ENCODE measurements at regions not wholly inside any gene's neighbourhood (a gene's known extent, or its start where the extent isn't known, plus 50 kb on each side); places are given as distances from the start of the nearest gene placed in this dataset.
A peak's percentile ranks its signal among the peaks of the same experiment; 100 is the strongest.

- H2AFZ ChIP-seq (ENCODE audit: low read length, unreplicated experiment): peak overlapping the region; percentile 20
- H3K4me1 ChIP-seq (ENCODE audit: control insufficient read depth, insufficient read depth, low read length, unreplicated experiment): peaks cover 15% of the 10 kb centered on the region
- H3K27me3 ChIP-seq (ENCODE audit: insufficient read depth, low read length): no peaks in the 10 kb centered on the region
Measured at GRCh38 chr1:72649991-72650390, 367.7 kb upstream of the NEGR1 start.

GRCh38 chr1:72649211-72649888 lies 367.0 kb upstream of the NEGR1 start:
- no peaks in the 10 kb centered on the region for H3K79me2 ChIP-seq (ENCODE audit: control insufficient read depth, insufficient read depth, low read length, unreplicated experiment)
- H3K27me3 ChIP-seq (ENCODE audit: insufficient read depth, low read length): no peaks in the 10 kb centered on the region
- no peaks in the 10 kb centered on the region for H3K36me3 ChIP-seq (ENCODE audit: insufficient read depth, low read length)
- peaks cover 15% of the 10 kb centered on the region for H3K4me1 ChIP-seq (ENCODE audit: control insufficient read depth, insufficient read depth, low read length, unreplicated experiment)
- no peak overlapping the region for H2AFZ ChIP-seq (ENCODE audit: low read length, unreplicated experiment)
- no peak overlapping the region for H3K4me3 ChIP-seq (ENCODE audit: low read depth, low read length)
- no peak overlapping the region for H3K27ac ChIP-seq (ENCODE audit: low read depth, low read length)

More at GRCh38 chr1:72649991-72650390, 367.7 kb upstream of the NEGR1 start:
- H3K4me3 ChIP-seq (ENCODE audit: low read depth, low read length): no peak overlapping the region
- no peaks in the 10 kb centered on the region for H3K36me3 ChIP-seq (ENCODE audit: insufficient read depth, low read length)
- no peak overlapping the region for H3K27ac ChIP-seq (ENCODE audit: low read depth, low read length)
- H3K79me2 ChIP-seq (ENCODE audit: control insufficient read depth, insufficient read depth, low read length, unreplicated experiment): no peaks in the 10 kb centered on the region

GRCh38 chr1:72648465-72648864 lies 366.1 kb upstream of the NEGR1 start:
- H3K36me3 ChIP-seq (ENCODE audit: insufficient read depth, low read length): no peaks in the 10 kb centered on the region
- H2AFZ ChIP-seq (ENCODE audit: low read length, unreplicated experiment): no peak overlapping the region
- peaks cover 15% of the 10 kb centered on the region for H3K4me1 ChIP-seq (ENCODE audit: control insufficient read depth, insufficient read depth, low read length, unreplicated experiment)
- no peaks in the 10 kb centered on the region for H3K79me2 ChIP-seq (ENCODE audit: control insufficient read depth, insufficient read depth, low read length, unreplicated experiment)
- no peak overlapping the region for H3K27ac ChIP-seq (ENCODE audit: low read depth, low read length)
- H3K4me3 ChIP-seq (ENCODE audit: low read depth, low read length): no peak overlapping the region
- no peaks in the 10 kb centered on the region for H3K27me3 ChIP-seq (ENCODE audit: insufficient read depth, low read length)

- Histone ChIP-seq H3K4me3 (ENCODE audit: low read depth, low read length) (no peak overlapping the region), H3K4me1 (ENCODE audit: control insufficient read depth, insufficient read depth, low read length, unreplicated experiment) (no peaks in the 10 kb centered on the region), H2AFZ (ENCODE audit: low read length, unreplicated experiment) (no peak overlapping the region), H3K27me3 (ENCODE audit: insufficient read depth, low read length) (no peaks in the 10 kb centered on the region), H3K27ac (ENCODE audit: low read depth, low read length) (no peak overlapping the region), H3K79me2 (ENCODE audit: control insufficient read depth, insufficient read depth, low read length, unreplicated experiment) (no peaks in the 10 kb centered on the region), H3K36me3 (ENCODE audit: insufficient read depth, low read length) (no peaks in the 10 kb centered on the region)
Measured at GRCh38 chr1:72643142-72643541, 360.8 kb upstream of the NEGR1 start.

GRCh38 chr1:72637593-72637992 lies 355.3 kb upstream of the NEGR1 start:
- H3K27me3 ChIP-seq (ENCODE audit: insufficient read depth, low read length): no peaks in the 10 kb centered on the region
- H3K4me3 ChIP-seq (ENCODE audit: low read depth, low read length): no peak overlapping the region
- H3K36me3 ChIP-seq (ENCODE audit: insufficient read depth, low read length): no peaks in the 10 kb centered on the region

GRCh38 chr1:72636631-72637030 lies 354.3 kb upstream of the NEGR1 start:
- H2AFZ ChIP-seq (ENCODE audit: low read length, unreplicated experiment): no peak overlapping the region
- H3K27ac ChIP-seq (ENCODE audit: low read depth, low read length): no peak overlapping the region
- peaks cover 26% of the 10 kb centered on the region for H3K4me1 ChIP-seq (ENCODE audit: control insufficient read depth, insufficient read depth, low read length, unreplicated experiment)
- no peaks in the 10 kb centered on the region for H3K79me2 ChIP-seq (ENCODE audit: control insufficient read depth, insufficient read depth, low read length, unreplicated experiment)
- H3K27me3 ChIP-seq (ENCODE audit: insufficient read depth, low read length): no peaks in the 10 kb centered on the region
- H3K36me3 ChIP-seq (ENCODE audit: insufficient read depth, low read length): no peaks in the 10 kb centered on the region
- H3K4me3 ChIP-seq (ENCODE audit: low read depth, low read length): no peak overlapping the region

More at GRCh38 chr1:72637593-72637992, 355.3 kb upstream of the NEGR1 start:
- Histone ChIP-seq H3K4me1 (ENCODE audit: control insufficient read depth, insufficient read depth, low read length, unreplicated experiment) (peaks cover 26% of the 10 kb centered on the region), H3K79me2 (ENCODE audit: control insufficient read depth, insufficient read depth, low read length, unreplicated experiment) (no peaks in the 10 kb centered on the region), H2AFZ (ENCODE audit: low read length, unreplicated experiment) (no peak overlapping the region), H3K27ac (ENCODE audit: low read depth, low read length) (no peak overlapping the region)

DNA sequence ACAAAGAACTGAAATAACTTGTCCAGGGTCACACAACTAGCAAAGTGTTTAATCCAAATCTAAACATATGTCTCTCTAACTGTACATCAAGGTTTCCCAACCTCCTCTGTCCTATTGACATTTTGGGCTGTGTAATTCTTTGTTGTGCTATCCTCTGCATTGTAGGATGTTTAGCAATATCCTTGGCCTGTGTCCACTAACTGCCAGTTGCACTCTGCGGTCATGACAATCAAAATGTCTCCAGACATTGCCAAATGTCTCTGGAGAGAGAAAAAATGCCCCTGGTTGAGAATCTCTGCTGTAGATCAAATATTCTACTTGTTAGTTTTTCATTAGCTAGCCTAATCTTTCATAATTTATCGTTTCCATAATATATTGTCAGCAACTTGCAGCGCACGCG lies 353.4 kb upstream of the NEGR1 start:
- no peak overlapping the region for H3K4me3 ChIP-seq (ENCODE audit: low read depth, low read length)
- no peak overlapping the region for H3K27ac ChIP-seq (ENCODE audit: low read depth, low read length)
- H2AFZ ChIP-seq (ENCODE audit: low read length, unreplicated experiment): no peak overlapping the region
- H3K27me3 ChIP-seq (ENCODE audit: insufficient read depth, low read length): no peaks in the 10 kb centered on the region
- no peaks in the 10 kb centered on the region for H3K79me2 ChIP-seq (ENCODE audit: control insufficient read depth, insufficient read depth, low read length, unreplicated experiment)
- H3K36me3 ChIP-seq (ENCODE audit: insufficient read depth, low read length): no peaks in the 10 kb centered on the region
- H3K4me1 ChIP-seq (ENCODE audit: control insufficient read depth, insufficient read depth, low read length, unreplicated experiment): peaks cover 26% of the 10 kb centered on the region

DNA sequence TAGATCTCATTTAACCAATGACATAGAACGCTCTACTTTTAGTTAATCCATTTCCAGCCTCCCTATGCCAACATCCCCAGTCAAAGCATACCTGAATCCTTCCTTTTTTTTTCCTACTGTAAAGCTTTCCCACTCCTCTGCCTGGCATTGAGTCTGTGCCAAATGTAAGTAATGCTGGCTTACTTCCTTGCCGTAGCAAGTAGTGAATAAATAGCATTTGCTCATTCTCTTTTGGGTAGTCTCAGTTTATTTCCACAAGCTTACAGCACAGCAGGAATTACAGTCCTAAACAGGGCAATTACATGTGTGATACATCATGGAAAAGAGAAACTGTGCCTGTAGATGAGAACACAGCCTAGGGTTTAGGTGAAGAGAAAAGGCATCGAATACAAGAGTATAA lies 352.6 kb upstream of the NEGR1 start:
- Histone ChIP-seq H2AFZ (ENCODE audit: low read length, unreplicated experiment) (no peak overlapping the region), H3K36me3 (ENCODE audit: insufficient read depth, low read length) (no peaks in the 10 kb centered on the region), H3K27ac (ENCODE audit: low read depth, low read length) (no peak overlapping the region), H3K4me1 (ENCODE audit: control insufficient read depth, insufficient read depth, low read length, unreplicated experiment) (peaks cover 26% of the 10 kb centered on the region), H3K27me3 (ENCODE audit: insufficient read depth, low read length) (no peaks in the 10 kb centered on the region), H3K79me2 (ENCODE audit: control insufficient read depth, insufficient read depth, low read length, unreplicated experiment) (no peaks in the 10 kb centered on the region), H3K4me3 (ENCODE audit: low read depth, low read length) (no peak overlapping the region)

DNA sequence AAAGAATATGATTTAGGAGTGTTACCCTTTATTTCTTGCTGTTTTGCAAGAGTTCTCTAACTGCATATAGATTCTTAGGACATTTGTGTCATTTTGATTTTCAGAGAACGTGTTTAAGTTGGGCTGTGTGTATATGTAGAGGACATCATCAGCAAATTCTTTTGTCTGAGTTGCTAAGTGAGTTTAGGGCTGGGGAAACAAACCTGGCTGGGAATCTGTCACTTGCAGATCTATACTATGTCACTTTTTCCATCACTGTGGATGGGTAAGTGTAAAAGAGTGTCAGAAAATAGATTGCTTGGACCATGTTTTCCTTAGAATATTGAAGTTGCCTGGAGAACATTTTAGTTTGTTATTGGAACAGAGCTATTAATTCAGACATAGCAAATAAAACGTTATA lies 349.1 kb upstream of the NEGR1 start:
- no peak overlapping the region for H3K4me3 ChIP-seq (ENCODE audit: low read depth, low read length)
- no peaks in the 10 kb centered on the region for H3K27me3 ChIP-seq (ENCODE audit: insufficient read depth, low read length)
- H3K36me3 ChIP-seq (ENCODE audit: insufficient read depth, low read length): no peaks in the 10 kb centered on the region
- no peaks in the 10 kb centered on the region for H3K79me2 ChIP-seq (ENCODE audit: control insufficient read depth, insufficient read depth, low read length, unreplicated experiment)
- H3K27ac ChIP-seq (ENCODE audit: low read depth, low read length): no peak overlapping the region
- H3K4me1 ChIP-seq (ENCODE audit: control insufficient read depth, insufficient read depth, low read length, unreplicated experiment): peaks cover 20% of the 10 kb centered on the region
- no peak overlapping the region for H2AFZ ChIP-seq (ENCODE audit: low read length, unreplicated experiment)

DNA sequence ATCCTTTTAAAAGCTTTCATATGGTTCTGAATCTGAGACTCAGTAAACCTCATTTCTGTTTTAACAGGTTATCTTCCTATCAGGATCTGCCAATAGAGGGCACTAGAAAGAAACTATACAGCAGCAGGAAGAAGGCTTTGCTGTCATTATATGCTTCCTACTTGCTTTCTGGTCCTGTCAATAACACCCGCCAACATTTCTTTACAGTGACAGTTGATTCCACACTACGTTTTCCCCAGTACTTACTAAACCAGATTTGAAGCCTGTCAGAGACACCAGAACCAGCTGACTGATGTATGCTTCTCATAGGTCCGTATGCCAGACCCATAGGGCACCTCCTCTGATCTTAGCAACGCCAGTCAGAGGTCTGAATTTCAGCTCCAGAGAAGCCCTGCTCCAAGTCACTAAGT lies 341.0 kb upstream of the NEGR1 start:
- Histone ChIP-seq H3K27ac (ENCODE audit: low read depth, low read length) (no peak overlapping the region), H3K4me3 (ENCODE audit: low read depth, low read length) (peak overlapping the region; percentile 70), H3K4me1 (ENCODE audit: control insufficient read depth, insufficient read depth, low read length, unreplicated experiment) (peaks cover 9% of the 10 kb centered on the region), H3K36me3 (ENCODE audit: insufficient read depth, low read length) (no peaks in the 10 kb centered on the region), H2AFZ (ENCODE audit: low read length, unreplicated experiment) (peak overlapping the region; percentile 99), H3K79me2 (ENCODE audit: control insufficient read depth, insufficient read depth, low read length, unreplicated experiment) (no peaks in the 10 kb centered on the region), H3K27me3 (ENCODE audit: insufficient read depth, low read length) (no peaks in the 10 kb centered on the region)

DNA sequence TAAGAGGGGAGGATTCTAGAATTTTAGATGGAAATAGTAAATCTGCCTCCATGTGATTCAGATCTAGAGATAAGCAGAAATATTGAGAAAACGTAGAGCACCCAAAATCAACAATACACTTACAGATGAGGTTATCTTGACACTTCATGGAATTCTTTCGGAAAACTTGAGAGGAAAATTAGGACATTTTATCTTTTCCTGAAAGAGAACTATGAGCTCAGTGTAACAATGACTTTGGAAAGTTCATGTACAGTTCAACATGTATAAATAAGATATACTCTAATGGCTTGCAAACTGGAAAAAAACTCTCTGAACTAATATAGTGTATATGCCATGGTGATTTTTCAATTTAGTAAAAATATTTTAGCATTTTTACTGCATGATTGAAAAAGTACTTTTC lies 338.1 kb upstream of the NEGR1 start:
- H3K4me3 ChIP-seq (ENCODE audit: low read depth, low read length): no peak overlapping the region
- no peaks in the 10 kb centered on the region for H3K36me3 ChIP-seq (ENCODE audit: insufficient read depth, low read length)
- H3K79me2 ChIP-seq (ENCODE audit: control insufficient read depth, insufficient read depth, low read length, unreplicated experiment): no peaks in the 10 kb centered on the region
- H2AFZ ChIP-seq (ENCODE audit: low read length, unreplicated experiment): no peak overlapping the region
- no peaks in the 10 kb centered on the region for H3K27me3 ChIP-seq (ENCODE audit: insufficient read depth, low read length)
- no peak overlapping the region for H3K27ac ChIP-seq (ENCODE audit: low read depth, low read length)
- peaks cover 9% of the 10 kb centered on the region for H3K4me1 ChIP-seq (ENCODE audit: control insufficient read depth, insufficient read depth, low read length, unreplicated experiment)

Measured in ACC112 (cell line).